K562 (cell line): ENCODE measurements at regions not wholly inside any gene's neighbourhood (a gene's known extent, or its start where the extent isn't known, plus 50 kb on each side); places are given as distances from the start of the nearest gene placed in this dataset.

Experiments
- EHMT2 ChIP-seq: fragments of 450-650 bp; IDR thresholded peaks from 2 replicates; pipeline ENCODE4 v1.6.1; 2018; ENCODE audit warnings: antibody characterized with exemption
- FOXP4 ChIP-seq: sonication (generic); formaldehyde crosslinking; IDR thresholded peaks from 2 replicates; pipeline ENCODE4 v1.8.0; 2022; ENCODE audit warnings: mild to moderate bottlenecking, missing genetic modification reagents, borderline replicate concordance
- KAT8 ChIP-seq: fragments of 450-650 bp; IDR thresholded peaks from 2 replicates; pipeline ENCODE4 v1.6.1; 2016; ENCODE audit warnings: low read depth, mild to moderate bottlenecking
- MXI1 ChIP-seq: IDR thresholded peaks from 2 replicates; pipeline ENCODE4 v1.6.1; 2011; ENCODE audit warnings: low read depth, mild to moderate bottlenecking, improper control_type of control experiment, low read length
- PHF8 ChIP-seq: fragments of 200-600 bp; sonication (generic); IDR thresholded peaks from 2 replicates; pipeline ENCODE4 v1.6.1; 2012; ENCODE audit warnings: mixed run types, mild to moderate bottlenecking, inconsistent platforms, low read length, moderate library complexity, borderline replicate concordance
- RAD21 ChIP-seq, 2 experiments: fragments of 250-450 bp in 1 of 2; fragments of 450-650 bp in 1 of 2; sonication (Bioruptor Pico) in 1 of 2; formaldehyde crosslinking in 1 of 2; IDR thresholded peaks in 1 of 2; conservative IDR thresholded peaks in 1 of 2; 2 replicates each; pipeline versions ENCODE4 v1.4.0 to v1.8.0; 2020 to 2022; ENCODE audit warnings: mild to moderate bottlenecking in 2 of 2, moderate library complexity in 1 of 2
- RBFOX2 ChIP-seq: fragments of 200-400 bp; formaldehyde crosslinking; IDR thresholded peaks from 2 replicates; pipeline ENCODE4 v1.6.1; 2017; ENCODE audit warnings: low read depth, mild to moderate bottlenecking, low read length, moderate library complexity
- THRAP3 ChIP-seq: fragments of 450-650 bp; IDR thresholded peaks from 2 replicates; pipeline ENCODE4 v1.6.1; 2016; ENCODE audit warnings: mild to moderate bottlenecking, inconsistent platforms, borderline replicate concordance
- ZBTB17 ChIP-seq: fragments of 450-650 bp; formaldehyde crosslinking; IDR thresholded peaks from 2 replicates; pipeline ENCODE4 v1.4.0; 2020; ENCODE audit warnings: mild to moderate bottlenecking
- ZNF583 ChIP-seq: fragments of 250-450 bp; sonication (Bioruptor Pico); IDR thresholded peaks from 2 replicates; pipeline ENCODE4 v1.4.0; 2020
- TF ChIP-seq, protein P1 (sequence below), 2 experiments: fragments of 450-650 bp; formaldehyde crosslinking in 1 of 2; IDR thresholded peaks; 2 replicates each; pipeline versions ENCODE4 v1.4.0 to v1.6.1; 2014 to 2020; ENCODE audit warnings: mild to moderate bottlenecking in 2 of 2, borderline replicate concordance in 1 of 2, low read depth in 1 of 2

GRCh38 chr3:188946351-188947240, 225.2 kb upstream of the TPRG1 start:
- no peak for TF ChIP-seq EHMT2
- TF ChIP-seq PHF8: no peak
- TF ChIP-seq FOXP4 (CRISPR knock-in tag): no peak
- no peak for TF ChIP-seq THRAP3
- no peak for TF ChIP-seq RAD21 (CRISPR knock-in tag; conservative IDR thresholded peaks at IDR 0.05 in 1 of 2, IDR thresholded peaks at IDR 0.05 in 1 of 2)
- TF ChIP-seq ZNF583 (CRISPR knock-in tag): no peak
- TF ChIP-seq, protein P1, sequence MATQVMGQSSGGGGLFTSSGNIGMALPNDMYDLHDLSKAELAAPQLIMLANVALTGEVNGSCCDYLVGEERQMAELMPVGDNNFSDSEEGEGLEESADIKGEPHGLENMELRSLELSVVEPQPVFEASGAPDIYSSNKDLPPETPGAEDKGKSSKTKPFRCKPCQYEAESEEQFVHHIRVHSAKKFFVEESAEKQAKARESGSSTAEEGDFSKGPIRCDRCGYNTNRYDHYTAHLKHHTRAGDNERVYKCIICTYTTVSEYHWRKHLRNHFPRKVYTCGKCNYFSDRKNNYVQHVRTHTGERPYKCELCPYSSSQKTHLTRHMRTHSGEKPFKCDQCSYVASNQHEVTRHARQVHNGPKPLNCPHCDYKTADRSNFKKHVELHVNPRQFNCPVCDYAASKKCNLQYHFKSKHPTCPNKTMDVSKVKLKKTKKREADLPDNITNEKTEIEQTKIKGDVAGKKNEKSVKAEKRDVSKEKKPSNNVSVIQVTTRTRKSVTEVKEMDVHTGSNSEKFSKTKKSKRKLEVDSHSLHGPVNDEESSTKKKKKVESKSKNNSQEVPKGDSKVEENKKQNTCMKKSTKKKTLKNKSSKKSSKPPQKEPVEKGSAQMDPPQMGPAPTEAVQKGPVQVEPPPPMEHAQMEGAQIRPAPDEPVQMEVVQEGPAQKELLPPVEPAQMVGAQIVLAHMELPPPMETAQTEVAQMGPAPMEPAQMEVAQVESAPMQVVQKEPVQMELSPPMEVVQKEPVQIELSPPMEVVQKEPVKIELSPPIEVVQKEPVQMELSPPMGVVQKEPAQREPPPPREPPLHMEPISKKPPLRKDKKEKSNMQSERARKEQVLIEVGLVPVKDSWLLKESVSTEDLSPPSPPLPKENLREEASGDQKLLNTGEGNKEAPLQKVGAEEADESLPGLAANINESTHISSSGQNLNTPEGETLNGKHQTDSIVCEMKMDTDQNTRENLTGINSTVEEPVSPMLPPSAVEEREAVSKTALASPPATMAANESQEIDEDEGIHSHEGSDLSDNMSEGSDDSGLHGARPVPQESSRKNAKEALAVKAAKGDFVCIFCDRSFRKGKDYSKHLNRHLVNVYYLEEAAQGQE (IDR thresholded peaks at IDR 0.05; ENCODE audit: borderline replicate concordance): no peak
- TF ChIP-seq, protein P1 (CRISPR knock-in tag; IDR thresholded peaks at IDR 0.05; ENCODE audit: low read depth): no peak
- TF ChIP-seq MXI1: no peak
- TF ChIP-seq KAT8: no peak
- no peak for TF ChIP-seq ZBTB17
- TF ChIP-seq RBFOX2: no peak
